EL (cell line): ENCODE measurements at regions not wholly inside any gene's neighbourhood (a gene's known extent, or its start where the extent isn't known, plus 50 kb on each side); places are given as distances from the start of the nearest gene placed in this dataset.
"Not testable (repeated sequence)": the region's sequence is repeated elsewhere in the genome, so short reads cannot be mapped to it uniquely, and the experiment has no call there.

Experiments
- DNase-seq: peaks from one replicate; pipeline ENCODE4 v3.0.0-alpha.2; 2016

DNA sequence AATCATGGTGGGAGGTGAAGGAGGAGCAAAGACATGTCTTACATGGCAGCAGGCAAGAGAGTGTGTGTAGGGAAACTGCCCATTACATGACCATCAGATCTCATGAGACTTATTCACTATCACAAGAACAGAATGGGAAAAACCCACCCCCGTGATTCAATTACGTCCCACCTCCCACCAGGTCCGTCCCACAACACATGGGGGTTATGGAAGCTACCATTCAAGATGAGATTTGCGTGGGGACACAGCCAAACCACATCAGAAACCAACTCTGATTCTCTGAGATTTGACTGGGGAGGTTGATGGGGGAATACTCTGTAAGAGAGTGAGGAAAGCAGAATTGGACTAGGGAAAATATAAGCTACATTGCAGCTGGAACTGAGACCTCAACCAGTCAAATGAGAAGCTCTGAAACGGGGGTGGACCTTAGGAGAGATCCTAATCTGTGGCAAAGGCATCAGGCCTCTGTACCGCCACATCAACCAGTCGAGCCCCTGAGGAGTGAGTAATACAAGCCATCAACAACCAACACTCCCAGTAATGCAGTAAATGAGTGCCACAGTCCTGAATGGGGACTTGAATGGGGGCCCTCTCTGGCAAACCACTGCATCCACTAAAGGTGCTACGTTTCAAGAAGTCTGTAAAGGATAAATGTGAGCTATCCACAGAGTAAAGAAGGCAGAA, 207.9 kb upstream of the GADL1 start:
- DNase-seq, result no peak

DNA sequence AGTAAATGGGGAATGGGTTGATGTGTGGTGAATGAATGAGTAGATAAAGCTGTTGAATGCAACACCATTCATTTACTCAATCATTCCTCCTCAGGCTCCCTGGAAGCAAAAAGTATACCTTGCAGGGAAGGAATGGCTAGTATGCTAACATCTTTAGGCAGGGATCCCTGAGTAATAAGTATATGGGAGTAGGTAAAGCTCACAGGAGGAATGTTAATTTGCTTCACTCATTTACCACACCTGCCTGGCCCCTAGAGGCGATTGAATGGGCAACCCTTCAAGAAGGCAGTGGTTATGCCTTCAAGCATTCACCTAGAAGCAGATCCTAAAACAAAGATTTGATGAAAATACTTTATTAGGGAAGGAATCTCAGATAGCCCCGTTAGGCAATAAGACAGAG, 208.7 kb upstream of the GADL1 start:
- no peak for DNase-seq

DNA sequence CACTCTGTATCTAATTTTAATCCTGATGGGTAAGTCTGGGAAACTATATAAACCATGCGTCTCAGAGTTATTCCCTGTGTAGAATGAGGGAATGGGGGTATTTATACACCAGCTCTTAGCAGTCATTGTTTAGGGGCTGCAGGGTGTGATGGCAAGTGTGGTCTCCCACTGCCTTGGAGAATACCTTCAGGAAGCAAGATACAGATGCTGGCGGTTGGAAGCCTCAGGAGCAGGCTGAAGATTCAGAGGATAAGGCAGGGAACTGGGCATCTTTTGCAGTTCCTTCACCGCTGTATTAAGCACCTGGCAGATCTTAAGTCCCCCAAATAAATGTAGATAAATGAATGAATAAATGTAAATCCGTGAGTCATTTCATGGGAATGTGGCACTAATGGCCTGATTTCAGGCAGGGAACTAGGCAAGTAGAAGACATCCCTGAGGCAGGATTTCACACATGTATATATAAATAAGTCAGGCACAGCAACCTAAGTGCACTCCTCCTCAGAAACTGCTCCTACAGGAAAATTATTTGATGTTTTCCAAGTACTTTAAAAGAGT, 209.2 kb upstream of the GADL1 start:
- DNase-seq, result peak; percentile 48

DNA sequence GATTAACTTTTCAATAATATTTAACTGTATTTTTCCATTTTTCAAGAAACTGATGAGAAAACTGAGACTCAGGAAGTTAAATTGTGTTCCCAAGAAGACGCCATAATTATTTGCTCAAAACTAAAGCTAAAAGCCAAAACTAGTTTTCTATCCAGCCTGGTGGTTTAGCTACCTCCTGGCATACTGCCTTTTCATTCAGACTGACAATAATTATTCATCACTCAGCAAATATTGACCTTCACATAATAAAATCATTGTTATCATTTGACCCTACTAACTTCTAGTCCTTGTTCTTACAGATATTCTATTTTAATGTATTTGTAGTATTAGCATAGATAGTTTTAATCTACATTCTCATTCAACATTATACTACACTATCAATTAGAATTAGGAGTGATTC, 210.6 kb upstream of the GADL1 start:
- no peak for DNase-seq

DNA sequence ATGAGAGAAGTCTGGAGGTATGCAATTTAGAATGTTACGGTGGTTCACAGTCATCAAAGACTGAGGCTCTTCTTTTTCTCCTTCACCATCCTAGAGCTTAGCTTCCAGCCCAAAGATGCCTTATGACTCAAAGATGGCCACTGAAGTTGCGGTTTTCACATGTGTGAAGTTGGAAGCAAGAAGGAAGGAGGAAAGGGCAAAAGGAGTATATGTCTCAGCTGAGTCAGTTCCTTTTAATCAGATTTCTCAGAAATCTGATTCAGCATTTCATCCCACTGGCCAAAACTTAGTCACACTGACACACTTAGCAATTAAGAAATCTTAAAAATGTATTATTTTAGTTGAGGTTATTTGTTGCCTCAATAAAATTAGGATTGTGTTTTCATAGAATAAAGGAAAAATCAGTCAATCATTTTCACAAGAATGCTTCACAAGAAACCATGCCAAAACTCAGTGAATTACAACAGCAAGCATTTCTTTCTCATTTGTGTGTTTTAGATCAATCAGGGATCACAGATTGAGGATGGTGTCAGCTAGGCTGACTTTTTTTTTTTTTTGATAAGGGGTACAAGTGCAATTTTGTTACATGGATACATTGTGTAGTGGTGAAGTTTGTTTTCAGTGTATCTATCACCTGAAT, 211.1 kb upstream of the GADL1 start:
- DNase-seq, result peak; percentile 96

DNA sequence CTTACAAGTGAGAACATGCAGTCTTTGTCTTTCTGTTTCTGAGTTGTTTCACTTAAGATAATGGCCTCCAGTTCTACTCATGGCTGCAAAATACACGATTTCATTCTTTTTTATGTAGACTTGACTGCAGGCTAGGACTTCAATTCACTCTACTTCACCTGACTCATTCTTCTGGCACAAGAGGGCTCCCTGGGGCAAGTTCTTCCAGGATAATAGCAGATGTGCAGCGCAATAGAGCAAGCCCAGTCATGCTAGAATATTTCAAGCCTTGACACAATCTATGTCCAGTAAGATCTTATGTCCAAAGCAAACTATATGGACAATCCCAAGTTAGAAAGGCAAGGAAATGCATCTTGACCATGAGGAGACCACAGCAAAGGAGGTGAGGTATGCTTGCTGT, 211.7 kb upstream of the GADL1 start:
- DNase-seq, result peak; percentile 86

DNA sequence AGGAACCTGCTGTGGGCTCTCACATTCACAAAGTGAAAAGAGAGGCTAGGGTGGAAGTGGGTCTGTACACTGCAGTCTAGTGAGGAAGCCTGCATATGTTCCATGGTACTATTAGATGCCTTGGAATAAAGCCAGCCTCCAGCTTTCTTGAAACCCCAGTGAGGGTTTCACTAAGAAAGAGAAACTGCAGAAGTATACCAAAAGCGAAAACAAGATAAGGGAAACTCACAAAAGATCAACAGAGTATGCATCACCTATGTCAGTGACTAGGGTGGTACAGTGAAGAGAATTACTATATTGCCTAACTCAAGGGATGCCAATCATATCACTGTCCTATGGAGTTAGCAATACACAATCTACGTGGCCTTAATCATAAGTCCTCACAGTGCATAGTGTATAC, 212.5 kb upstream of the GADL1 start:
- DNase-seq, result no peak

DNA sequence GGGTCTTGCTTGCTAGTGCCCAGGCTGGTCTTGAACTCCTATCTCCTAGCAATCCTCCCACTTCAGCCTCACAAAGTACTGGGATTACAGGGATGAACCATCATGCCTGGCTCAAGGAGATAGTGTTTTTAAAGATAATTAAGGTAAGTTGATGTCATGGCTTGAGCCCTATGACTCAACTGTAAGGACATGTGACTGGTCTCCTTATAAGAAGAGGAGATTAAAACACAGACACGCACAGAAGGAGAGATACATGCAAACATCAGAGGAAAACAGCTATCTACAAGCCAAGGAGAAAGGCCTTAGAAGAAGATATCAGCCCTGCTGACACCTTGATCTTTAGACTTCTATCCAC, 220.4 kb upstream of the GADL1 start:
- no peak for DNase-seq

DNA sequence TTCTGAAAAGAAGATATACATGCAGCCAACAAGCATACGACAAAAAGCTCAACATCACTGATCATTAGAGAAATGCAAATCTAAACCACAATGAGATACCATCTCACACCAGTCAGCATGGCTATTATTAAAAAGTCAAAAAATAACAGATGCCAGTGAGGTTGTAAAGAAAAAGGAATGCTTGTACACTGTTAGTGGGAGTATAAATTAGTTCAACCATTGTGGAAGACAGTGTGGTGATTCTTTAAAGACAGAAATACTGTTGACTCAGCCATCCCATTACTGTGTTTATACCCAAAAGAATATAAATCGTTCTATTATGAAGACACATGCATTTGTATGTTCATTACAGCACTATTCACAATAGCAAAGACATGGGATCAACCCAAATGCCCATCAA, 221.1 kb upstream of the GADL1 start:
- DNase-seq, result not testable (repeated sequence)

DNA sequence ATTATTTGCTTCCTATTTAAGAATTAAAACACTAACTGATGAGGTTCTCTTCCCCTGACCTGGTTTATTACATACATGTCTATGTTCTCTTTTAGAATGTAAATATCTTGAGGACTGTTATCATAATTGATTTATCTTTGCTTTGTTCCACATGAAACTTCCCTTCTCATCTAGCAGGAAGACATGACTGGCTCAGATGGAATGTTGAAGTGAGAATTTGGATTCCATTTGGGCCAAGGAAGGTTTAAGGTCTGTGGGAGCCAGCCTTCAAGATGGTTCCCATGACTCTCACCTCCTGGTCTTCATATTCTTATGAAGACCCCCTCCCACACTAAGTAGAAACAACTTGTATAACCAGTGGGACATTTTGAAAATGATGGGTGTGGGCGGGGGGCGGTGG, 222.2 kb upstream of the GADL1 start:
- peak; percentile 53 for DNase-seq

DNA sequence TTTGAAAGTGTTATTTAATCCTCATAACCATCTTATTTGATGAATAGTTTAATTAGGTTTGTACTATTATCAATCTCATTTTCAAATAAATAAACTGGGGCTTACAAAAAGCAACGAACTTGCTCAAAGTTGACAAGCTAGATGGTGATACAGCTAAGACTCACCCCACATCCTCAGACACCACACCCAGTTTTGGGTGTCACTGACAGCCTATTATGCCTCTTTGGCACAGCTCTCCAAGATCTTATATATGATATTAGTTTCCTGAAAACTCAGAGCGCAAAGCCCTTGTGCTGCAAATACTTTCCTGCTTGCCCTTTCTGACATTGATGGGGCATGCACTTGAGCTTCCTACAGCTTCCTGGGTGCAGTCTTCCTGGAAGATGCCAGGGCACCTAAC, 223.4 kb upstream of the GADL1 start:
- DNase-seq, result no peak

DNA sequence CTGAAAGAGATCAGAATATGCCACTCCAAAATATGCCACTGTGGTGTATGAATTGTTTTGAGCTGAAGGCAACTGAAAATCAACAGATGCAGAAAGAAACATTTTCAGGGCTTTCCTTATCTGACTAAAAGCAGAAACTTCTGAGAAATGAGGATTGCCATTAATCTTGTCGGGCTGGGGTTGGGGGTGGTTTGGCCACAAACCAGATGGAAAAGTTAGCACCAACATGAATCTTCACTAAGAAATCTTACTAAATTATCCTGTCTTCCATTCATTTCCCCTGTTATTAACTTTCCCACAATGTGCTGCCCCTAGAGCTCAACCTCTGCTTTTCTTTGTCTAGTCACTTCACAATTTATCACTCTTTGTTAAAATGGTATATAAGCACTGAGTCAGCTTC, 229.9 kb upstream of the GADL1 start:
- no peak for DNase-seq

DNA sequence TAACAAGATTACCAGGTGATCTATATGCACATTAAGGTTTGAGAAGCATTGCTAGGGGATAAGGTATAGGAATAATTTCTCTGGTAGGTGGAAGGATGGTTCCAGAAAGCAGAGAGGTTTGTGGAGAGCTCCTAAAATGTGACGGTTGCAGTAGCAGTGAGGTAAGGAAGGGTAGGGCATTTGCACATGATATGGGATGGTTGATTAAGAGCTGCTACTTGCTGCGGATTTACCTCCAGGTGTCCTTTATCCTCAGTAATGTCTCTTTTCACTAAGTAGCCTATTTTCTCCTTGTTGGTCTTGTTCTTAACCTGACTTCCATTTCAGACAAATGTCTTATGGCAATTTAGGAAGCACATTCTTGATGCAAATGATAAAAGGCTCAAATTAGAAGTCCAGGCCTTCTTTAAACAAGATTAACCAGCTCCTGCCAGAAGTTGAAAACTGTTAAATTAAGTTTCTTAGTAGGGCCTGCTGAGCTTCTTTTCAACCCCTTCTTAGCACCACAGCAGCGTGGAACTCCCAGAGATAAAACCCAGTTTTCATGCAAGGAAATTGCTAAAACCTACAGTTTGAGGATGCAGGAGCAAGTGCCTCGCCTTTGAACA, 231.1 kb upstream of the GADL1 start:
- no peak for DNase-seq

DNA sequence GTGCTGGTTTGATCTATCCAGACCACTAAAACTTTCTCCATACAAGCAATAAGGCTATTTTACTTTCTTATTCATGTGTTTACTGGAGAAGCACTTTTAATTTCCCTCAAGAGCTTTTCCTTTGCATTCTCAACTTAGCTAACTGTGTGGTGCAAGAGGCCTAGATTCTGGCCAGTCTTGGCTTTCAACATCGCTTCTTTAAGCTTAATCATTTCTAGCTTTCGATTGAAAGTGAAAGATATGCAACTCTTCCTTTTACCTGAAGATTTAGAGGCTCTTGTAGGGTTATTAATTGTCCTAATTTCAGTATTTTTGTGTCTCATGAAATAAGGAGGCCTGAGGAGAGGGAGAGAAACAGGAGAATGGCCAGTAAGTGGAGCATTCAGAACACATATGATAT, 234.8 kb upstream of the GADL1 start:
- no peak for DNase-seq

DNA sequence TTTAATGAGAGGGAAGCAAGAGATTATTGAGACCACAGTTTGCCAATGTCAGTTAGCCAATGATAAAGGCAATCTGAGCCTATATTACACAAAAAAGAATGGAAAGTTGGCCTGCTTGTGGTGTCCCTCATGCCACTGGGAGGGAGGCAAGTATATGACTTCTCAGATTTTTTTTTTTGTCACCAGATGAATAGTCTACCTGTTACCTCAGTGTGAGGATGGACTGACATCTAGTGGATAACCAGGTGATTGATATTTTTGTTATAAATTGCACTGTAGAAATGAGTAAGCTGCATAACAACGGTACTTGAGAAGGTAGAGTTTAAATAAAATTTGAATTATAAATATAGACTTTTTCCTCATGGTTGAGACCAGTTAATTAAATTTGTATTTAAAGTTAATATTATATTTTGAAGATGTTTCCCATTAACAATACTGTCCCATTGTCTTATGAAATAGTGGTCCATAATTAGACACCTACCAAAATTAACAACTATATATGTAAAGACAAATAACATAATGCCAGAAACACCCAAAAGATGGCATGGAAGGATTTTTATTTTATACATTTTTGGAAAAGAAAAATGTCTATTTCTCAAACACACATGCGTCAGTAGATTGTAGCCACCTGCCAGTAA, 237.8 kb upstream of the GADL1 start:
- DNase-seq, result peak; percentile 43

DNA sequence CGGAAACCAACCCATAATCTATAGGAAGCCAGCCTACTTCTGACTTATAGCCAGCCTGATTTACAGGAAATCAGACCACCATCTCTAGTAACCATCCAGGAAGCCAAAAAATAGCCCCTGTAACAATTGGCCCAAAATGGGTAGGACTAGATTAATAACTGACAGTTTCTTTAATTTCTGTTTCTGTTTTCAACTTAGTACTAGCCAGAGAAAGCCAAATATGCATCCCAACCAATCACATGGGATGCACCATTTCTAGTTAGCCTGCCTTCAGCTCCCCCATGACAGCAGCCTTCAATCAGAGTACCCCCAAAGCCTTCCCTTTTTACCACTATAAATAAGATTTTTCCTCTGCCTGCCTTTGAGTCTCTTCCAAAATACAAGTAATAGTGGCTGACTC, 239.1 kb upstream of the GADL1 start:
- no peak for DNase-seq

DNA sequence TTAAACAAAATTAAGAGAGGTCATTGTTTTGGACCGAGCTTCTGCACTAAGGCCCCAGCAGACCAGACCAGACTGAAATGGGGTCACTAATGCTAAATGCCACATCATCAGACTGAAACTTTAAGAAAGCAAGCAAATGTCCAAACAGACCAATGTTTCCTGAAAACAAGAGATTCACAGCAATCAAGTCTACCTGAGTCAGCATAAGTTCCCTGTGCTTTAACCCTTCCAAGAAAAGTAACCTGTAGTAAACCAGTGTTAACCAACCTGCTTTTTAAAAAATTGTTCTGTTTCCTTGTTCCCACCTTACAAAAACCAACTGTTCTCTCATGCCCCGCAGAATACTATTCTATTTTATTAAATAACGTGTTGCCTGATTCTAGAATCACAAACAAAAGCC, 241.1 kb upstream of the GADL1 start:
- DNase-seq, result no peak

DNA sequence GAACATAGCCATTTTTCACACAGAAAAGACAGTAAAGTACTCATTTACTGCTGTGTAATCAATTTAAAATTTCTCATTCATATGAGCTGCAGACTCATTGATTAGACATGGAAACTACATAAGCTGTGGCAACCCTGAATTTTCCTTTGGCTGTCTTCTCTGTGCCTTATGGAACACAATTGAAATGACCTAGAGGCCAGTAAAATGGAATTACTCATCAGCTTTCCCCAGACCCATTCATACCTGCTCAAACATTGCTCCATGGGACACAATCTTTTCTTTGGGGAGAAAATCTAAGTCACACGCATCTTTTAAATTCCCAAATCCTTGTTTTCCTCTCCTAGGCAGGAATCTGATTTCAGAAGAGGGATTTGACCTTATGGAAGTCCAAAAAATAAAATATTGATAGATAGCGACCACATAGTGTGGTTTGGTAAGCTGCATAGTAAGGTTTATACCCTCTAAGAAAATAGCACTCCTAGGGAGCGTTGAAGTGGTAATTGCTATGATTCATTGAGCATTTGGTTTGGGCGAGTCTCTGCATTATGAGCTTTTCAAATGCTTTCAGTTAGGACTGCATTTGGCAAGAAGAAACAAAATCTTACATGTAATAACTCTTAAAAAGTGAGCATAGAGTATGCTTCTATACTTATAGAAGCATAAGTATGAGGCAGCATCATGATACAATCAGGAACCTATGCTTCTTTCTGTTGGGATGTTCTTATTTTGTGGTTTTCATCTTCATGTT, 243.4 kb upstream of the GADL1 start:
- DNase-seq, result no peak

DNA sequence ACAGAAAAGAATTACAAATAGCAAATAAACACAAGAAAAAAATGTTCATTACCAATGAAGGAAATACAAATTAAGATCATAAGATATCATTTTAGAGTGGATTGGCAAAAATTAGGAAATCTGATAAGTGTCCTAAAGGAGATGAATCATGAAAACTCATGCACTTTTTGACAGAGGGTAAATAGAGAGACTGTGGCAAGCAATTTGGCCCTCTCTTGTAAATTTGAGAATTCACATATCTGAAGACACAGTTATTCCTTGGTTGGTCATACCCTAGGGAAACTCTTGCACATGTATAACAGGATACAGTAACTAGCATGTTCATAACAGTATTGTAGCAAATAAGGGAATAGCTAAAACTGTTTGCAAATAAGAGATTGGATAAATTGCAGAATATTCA, 246.0 kb upstream of the GADL1 start:
- DNase-seq, result no peak

DNA sequence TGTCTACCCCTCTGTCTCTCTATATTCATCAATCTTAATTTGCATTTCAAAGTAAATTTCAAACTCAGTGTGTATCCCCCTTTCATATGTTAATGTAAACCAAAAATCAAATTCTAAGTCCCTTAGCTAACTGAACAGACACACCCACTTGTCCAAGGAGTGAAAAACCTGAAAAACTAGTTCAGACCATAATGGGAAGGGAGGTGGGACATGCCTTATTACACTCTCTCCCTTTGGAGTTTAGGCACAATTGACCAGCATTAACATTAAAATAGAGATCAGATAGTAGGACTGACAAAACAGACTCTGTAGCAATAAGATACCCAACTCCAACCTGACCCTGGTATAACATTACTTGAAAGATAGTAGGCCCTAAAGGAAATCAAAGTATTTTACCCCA, 247.7 kb upstream of the GADL1 start:
- DNase-seq, result no peak

DNA sequence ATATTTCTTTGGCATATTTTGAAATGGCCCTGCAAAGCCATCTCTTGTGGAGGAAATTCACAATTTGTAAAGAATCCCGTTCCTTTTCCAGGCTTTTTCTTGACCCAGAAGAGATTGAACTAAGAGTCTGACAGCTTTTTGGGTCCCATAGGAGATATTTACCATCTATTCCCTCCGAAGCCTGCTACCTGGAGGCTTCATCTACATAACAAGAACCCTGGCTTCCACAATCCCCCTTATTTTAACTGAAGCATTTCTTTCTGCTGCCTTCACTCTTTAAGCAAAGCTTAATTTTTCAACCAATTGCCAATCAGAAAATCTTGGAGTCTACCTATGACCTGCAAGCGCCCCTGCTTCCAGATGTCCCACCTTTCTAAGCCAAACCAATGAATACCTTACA, 248.1 kb upstream of the GADL1 start:
- DNase-seq, result no peak

DNA sequence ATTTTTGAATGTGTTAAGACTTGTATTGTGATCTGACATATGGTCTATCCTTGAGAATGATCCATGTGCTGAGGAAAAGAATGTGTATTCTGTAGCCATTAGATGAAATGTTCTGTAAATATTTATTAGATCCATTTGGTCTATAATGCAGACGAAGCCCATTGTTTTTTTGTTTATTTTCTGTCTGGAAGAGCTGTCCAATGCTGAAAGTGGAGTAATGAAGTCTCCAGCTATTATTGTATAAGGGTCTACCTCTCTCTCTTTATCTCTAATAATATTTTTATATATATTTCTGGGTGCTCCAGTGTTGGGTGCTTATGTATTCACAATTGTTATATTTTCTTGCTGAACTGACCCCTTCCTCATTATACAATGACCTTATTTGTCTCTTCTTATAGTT, 250.6 kb upstream of the GADL1 start:
- no peak for DNase-seq

DNA sequence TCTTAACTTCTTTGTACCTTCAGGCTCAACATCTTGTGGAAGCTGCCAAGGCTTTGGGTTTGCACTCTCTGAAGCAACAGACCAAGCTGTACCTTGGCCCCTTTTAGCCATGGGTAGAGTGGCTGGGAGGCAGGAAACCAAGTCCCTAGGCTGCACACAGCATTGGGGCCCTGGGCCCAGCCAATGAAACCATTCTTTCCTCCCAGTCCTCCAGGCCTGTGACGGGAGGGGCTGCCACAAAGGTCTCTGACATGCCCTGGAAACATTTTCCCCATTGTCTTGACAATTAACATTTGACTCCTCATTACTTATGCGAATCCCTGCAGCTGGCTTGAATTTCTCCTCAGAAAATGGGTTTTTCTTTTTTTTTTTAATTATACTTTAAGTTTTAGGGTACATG, 253.1 kb upstream of the GADL1 start:
- DNase-seq, result no peak
